Glomerular visceral epithelial cell (primary cell): ENCODE measurements at regions not wholly inside any gene's neighbourhood (a gene's known extent, or its start where the extent isn't known, plus 50 kb on each side); places are given as distances from the start of the nearest gene placed in this dataset.

Experiments used
- DNase-seq: peaks from one replicate; pipeline ENCODE4 v3.0.0-alpha.2; 2016; ENCODE audit errors: extremely low spot score

- no peak for DNase-seq
Observed at GRCh38 chr2:234603619-234604018, 106.7 kb upstream of the ARL4C start.

- DNase-seq = no peak
Observed at GRCh38 chr2:234601213-234601612, 104.3 kb upstream of the ARL4C start.

- DNase-seq = no peak
Observed at GRCh38 chr2:234597576-234597861, 100.6 kb upstream of the ARL4C start.

- no peak for DNase-seq
Observed at GRCh38 chr2:234596696-234597575, 100.1 kb upstream of the ARL4C start.

- peak; percentile 14 for DNase-seq
Observed at GRCh38 chr2:234595829-234596228, 98.9 kb upstream of the ARL4C start.

- no peak for DNase-seq
Observed at GRCh38 chr2:234594715-234595114, 97.8 kb upstream of the ARL4C start.

- DNase-seq = no peak
Observed at GRCh38 chr2:234593636-234594035, 96.8 kb upstream of the ARL4C start.

- DNase-seq = no peak
Observed at GRCh38 chr2:234592541-234592940, 95.7 kb upstream of the ARL4C start.

GRCh38 chr2:234590076-234590475, 93.2 kb upstream of the ARL4C start:
- no peak for DNase-seq

GRCh38 chr2:234588054-234588430, 91.2 kb upstream of the ARL4C start:
- no peak for DNase-seq

- no peak for DNase-seq
Observed at GRCh38 chr2:234587341-234588053, 90.6 kb upstream of the ARL4C start.

GRCh38 chr2:234583331-234583730, 86.5 kb upstream of the ARL4C start:
- no peak for DNase-seq

- no peak for DNase-seq
Observed at GRCh38 chr2:234580686-234581085, 83.8 kb upstream of the ARL4C start.

GRCh38 chr2:234579231-234579962, 82.5 kb upstream of the ARL4C start:
- DNase-seq = no peak

GRCh38 chr2:234578389-234578788, 81.5 kb upstream of the ARL4C start:
- DNase-seq = no peak

- DNase-seq = no peak
Observed at GRCh38 chr2:234577191-234577590, 80.3 kb upstream of the ARL4C start.

GRCh38 chr2:234571620-234572407, 74.9 kb upstream of the ARL4C start:
- DNase-seq = no peak

- no peak for DNase-seq
Observed at GRCh38 chr2:234570476-234570875, 73.6 kb upstream of the ARL4C start.

- DNase-seq = no peak
Observed at GRCh38 chr2:234569776-234570430, 73.0 kb upstream of the ARL4C start.

GRCh38 chr2:234566622-234567021, 69.7 kb upstream of the ARL4C start:
- no peak for DNase-seq

GRCh38 chr2:234565842-234566619, 69.2 kb upstream of the ARL4C start:
- no peak for DNase-seq
